Skeletal muscle satellite cell (primary cell): ENCODE measurements at regions not wholly inside any gene's neighbourhood (a gene's known extent, or its start where the extent isn't known, plus 50 kb on each side); places are given as distances from the start of the nearest gene placed in this dataset.
"Not testable (repeated sequence)": the region's sequence is repeated elsewhere in the genome, so short reads cannot be mapped to it uniquely, and the experiment has no call there.

Experiments
- H3K27me3 ChIP-seq: 2 replicates; pipeline ENCODE4 v1.7.0; 2013; ENCODE audit warnings: low read length; ENCODE audit not compliant: control insufficient read depth, insufficient read depth
- H3K36me3 ChIP-seq: 2 replicates; pipeline ENCODE4 v1.7.0; 2013; ENCODE audit warnings: mild to moderate bottlenecking, control low read depth, low read length; ENCODE audit not compliant: insufficient read depth
- H3K4me1 ChIP-seq: 2 replicates; pipeline ENCODE4 v1.7.0; 2013; ENCODE audit warnings: low read length; ENCODE audit not compliant: control insufficient read depth, insufficient read depth
- H3K4me2 ChIP-seq: 2 replicates; pipeline ENCODE4 v1.7.0; 2013; ENCODE audit warnings: mild to moderate bottlenecking, low read length
- H3K4me3 ChIP-seq: 2 replicates; pipeline ENCODE4 v1.7.0; 2013; ENCODE audit warnings: low read length
- H3K9ac ChIP-seq: 2 replicates; pipeline ENCODE4 v1.7.0; 2013; ENCODE audit warnings: mild to moderate bottlenecking, low read depth, low read length, moderate library complexity
- H3K9me3 ChIP-seq: replicated peaks from 2 replicates; pipeline ENCODE4 v1.7.0; 2013; ENCODE audit warnings: mild to moderate bottlenecking, control low read depth, low read length

- Histone ChIP-seq H3K4me3 (no peak overlapping the region), H3K9ac (no peak overlapping the region), H3K4me2 (no peak overlapping the region), H3K27me3 (no peaks in the 10 kb centered on the region), H3K9me3 (no peaks in the 10 kb centered on the region), H3K4me1 (no peaks in the 10 kb centered on the region), H3K36me3 (no peaks in the 10 kb centered on the region)
These were observed 339.6 kb downstream of the NUP35 start for GRCh38 chr2:183463821-183464220.

DNA sequence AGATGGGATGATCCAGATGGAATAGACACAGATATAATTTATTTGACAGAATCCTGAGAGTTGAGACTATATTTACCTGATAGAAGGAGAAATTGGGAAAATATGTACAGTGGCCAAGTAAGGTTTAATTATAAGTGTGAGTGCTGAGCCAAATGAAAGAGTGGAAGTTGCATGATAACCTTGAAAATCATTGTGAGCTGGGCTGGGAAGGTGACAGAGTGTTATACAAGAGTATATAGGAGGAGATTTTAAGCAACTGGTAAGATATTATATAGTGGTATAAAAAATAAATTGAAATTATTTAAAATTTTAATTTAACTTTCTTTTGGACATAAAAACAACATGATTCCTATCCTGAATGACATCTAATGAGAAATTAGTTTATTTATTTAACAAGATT, 340.8 kb downstream of the NUP35 start:
- Histone ChIP-seq H3K4me2 (no peak overlapping the region), H3K36me3 (no peaks in the 10 kb centered on the region), H3K9ac (no peak overlapping the region), H3K4me1 (no peaks in the 10 kb centered on the region), H3K4me3 (no peak overlapping the region), H3K9me3 (no peaks in the 10 kb centered on the region), H3K27me3 (no peaks in the 10 kb centered on the region)

DNA sequence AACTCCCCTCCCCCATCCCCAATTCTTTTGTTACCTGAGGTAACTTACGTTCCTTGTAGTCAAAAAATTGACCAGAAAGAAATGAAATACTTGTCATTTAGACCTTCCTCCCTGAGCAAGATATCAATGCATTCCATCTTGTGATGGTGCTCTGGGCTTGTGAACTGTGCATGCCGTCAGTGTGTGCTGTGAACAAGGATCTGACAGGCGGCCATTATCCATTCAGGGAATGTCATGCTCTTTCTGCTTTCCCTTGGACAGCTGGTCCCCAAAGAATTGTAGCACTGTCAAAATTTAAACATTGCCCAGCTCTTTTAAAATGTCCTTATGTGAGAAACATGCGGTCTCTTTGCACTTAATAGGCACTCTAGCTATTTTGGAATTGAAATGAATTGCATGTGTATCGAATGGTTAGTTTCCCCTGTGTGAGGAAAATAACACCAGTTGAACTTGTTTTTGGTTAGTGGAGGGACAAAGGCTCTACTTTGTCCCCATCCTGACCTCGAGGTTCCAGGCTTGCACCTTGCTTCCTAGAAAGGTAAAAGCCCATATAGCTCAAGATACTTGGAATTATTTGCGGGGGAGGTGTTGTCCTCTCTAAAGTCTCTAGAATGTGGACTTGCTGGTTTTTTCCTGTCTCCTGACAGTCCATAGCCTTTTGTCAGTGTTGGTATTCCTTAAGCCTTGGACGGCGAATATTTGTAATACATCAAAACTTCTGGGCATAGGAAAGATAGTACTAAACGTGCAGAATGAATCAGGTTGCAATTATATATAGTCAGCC, 350.9 kb downstream of the NUP35 start:
- Histone ChIP-seq H3K9ac (no peak overlapping the region), H3K4me1 (no peaks in the 10 kb centered on the region), H3K36me3 (no peaks in the 10 kb centered on the region), H3K9me3 (no peaks in the 10 kb centered on the region), H3K27me3 (no peaks in the 10 kb centered on the region), H3K4me2 (peak overlapping the region; percentile 44), H3K4me3 (no peak overlapping the region)

DNA sequence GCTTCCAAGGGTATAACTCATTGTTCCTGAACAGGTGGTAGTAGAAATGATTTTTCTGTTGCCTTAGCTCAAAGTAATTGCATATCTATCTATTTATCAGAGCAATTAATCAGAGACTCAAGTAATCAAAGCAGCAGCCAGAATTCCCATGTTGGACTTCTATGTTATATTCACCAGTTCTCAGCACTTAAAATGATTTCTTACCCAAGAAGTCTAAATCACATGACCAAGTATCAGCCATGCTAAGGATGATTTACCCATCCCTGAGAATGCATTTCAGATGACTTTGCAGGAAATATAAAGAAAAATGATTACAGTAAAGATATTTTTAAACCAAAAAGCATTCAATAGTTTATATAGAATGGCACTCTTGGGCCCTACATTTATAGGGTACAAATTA, 352.2 kb downstream of the NUP35 start:
- no peak overlapping the region for H3K9ac ChIP-seq
- no peak overlapping the region for H3K4me2 ChIP-seq
- no peaks in the 10 kb centered on the region for H3K36me3 ChIP-seq
- H3K4me3 ChIP-seq, result no peak overlapping the region
- no peaks in the 10 kb centered on the region for H3K9me3 ChIP-seq
- H3K27me3 ChIP-seq, result no peaks in the 10 kb centered on the region
- no peaks in the 10 kb centered on the region for H3K4me1 ChIP-seq

GRCh38 chr2:183477296-183477695, 353.1 kb downstream of the NUP35 start:
- H3K9me3 ChIP-seq, result no peaks in the 10 kb centered on the region
- no peak overlapping the region for H3K9ac ChIP-seq
- H3K27me3 ChIP-seq, result no peaks in the 10 kb centered on the region
- H3K4me3 ChIP-seq, result no peak overlapping the region
- H3K4me2 ChIP-seq, result no peak overlapping the region
- no peaks in the 10 kb centered on the region for H3K36me3 ChIP-seq
- no peaks in the 10 kb centered on the region for H3K4me1 ChIP-seq

DNA sequence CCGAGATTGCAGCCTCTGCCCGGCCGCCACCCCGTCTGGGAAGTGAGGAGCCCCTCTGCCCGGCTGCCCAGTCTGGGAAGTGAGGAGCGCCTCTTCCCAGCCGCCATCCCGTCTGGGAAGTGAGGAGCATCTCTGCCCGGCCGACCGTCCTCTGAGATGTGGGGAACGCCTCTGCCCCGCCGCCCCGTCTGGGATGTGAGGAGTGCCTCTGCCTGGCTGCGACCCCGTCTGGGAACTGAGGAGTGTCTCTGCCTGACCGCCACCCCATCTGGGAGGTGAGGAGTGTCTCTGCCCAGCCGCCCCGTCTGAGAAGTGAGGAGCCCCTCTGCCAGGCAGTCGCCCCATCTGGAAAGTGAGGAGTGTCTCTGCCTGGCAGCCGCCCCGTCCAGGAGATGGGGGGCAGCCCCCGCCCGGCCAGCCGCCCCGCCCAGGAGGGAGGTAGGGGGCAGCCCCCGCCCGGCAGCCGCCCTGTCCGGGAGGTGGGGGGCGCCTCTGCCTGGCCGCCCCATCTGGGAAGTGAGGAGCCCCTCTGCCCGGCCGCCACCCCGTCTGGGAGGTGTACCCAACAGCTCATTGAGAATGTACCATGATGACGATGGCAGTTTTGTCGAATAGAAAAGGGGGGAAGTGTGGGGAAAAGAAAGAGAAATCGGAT, 354.8 kb downstream of the NUP35 start:
- H3K36me3 ChIP-seq, H3K4me3 ChIP-seq, H3K4me1 ChIP-seq, H3K9me3 ChIP-seq, H3K4me2 ChIP-seq, H3K9ac ChIP-seq, H3K27me3 ChIP-seq: not testable (repeated sequence)

- Histone ChIP-seq H3K36me3 (no peaks in the 10 kb centered on the region), H3K27me3 (no peaks in the 10 kb centered on the region), H3K9me3 (no peaks in the 10 kb centered on the region), H3K4me3 (no peak overlapping the region), H3K9ac (no peak overlapping the region), H3K4me1 (no peaks in the 10 kb centered on the region), H3K4me2 (no peak overlapping the region)
These were observed 363.1 kb downstream of the NUP35 start for GRCh38 chr2:183487326-183487725.

- Histone ChIP-seq H3K4me1 (no peaks in the 10 kb centered on the region), H3K4me2 (no peak overlapping the region), H3K27me3 (no peaks in the 10 kb centered on the region), H3K4me3 (no peak overlapping the region), H3K36me3 (no peaks in the 10 kb centered on the region), H3K9ac (no peak overlapping the region), H3K9me3 (no peaks in the 10 kb centered on the region)
These were observed 364.2 kb downstream of the NUP35 start for GRCh38 chr2:183488421-183488820.

- Histone ChIP-seq H3K4me1 (no peaks in the 10 kb centered on the region), H3K4me2 (no peak overlapping the region), H3K4me3 (no peak overlapping the region)
These were observed 366.2 kb downstream of the NUP35 start for GRCh38 chr2:183490489-183490888.

DNA sequence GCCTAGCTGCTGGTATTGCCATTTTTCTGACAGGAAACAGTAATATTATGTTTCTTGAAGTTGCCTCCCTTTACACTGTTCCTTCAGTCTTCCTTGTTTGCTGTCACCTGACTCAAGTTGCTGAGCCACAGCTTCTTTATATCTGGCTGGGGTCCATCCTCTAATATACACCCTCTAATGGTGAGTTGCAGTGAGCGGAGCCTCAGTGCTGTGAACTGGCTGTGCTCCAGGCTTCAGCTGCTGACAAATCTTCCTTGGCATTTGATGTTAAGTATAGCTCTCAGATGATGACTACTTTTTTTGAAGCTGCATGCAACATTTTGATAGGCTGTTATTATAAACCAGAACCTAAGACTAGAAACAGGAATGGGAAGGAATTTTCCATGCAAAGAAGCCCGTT, 366.7 kb downstream of the NUP35 start:
- no peaks in the 10 kb centered on the region for H3K9me3 ChIP-seq

More at GRCh38 chr2:183490489-183490888, 366.2 kb downstream of the NUP35 start:
- Histone ChIP-seq H3K27me3 (no peaks in the 10 kb centered on the region), H3K9ac (no peak overlapping the region), H3K9me3 (no peaks in the 10 kb centered on the region), H3K36me3 (no peaks in the 10 kb centered on the region)

GRCh38 chr2:183493040-183493439, 368.8 kb downstream of the NUP35 start:
- Histone ChIP-seq H3K27me3 (no peaks in the 10 kb centered on the region), H3K4me3 (no peak overlapping the region), H3K4me2 (no peak overlapping the region), H3K4me1 (no peaks in the 10 kb centered on the region), H3K9ac (no peak overlapping the region), H3K9me3 (no peaks in the 10 kb centered on the region), H3K36me3 (no peaks in the 10 kb centered on the region)

More for the DNA sequence above, 366.7 kb downstream of the NUP35 start:
- Histone ChIP-seq H3K27me3 (no peaks in the 10 kb centered on the region), H3K36me3 (no peaks in the 10 kb centered on the region), H3K4me3 (no peak overlapping the region), H3K4me2 (no peak overlapping the region), H3K4me1 (no peaks in the 10 kb centered on the region), H3K9ac (no peak overlapping the region)

DNA sequence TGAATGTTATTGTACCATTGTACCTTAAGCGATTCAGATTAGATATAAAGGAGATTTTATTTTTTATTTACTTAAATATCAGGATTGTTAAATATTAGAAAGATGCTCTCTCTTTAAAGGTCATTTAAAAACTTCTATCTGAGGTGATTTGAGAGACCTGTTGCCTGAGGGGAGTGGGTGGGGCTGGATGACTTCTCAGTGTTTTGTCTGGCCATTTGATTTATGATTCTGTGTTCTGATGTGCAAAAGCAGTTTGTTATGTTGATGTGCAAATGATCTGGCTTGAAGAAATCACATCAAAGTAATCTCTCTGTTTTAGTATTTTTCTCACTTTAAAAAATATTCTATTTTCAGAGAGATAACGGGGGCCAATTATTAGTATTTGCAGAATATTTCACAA, 370.8 kb downstream of the NUP35 start:
- H3K9ac ChIP-seq, result no peak overlapping the region
- H3K27me3 ChIP-seq, result no peaks in the 10 kb centered on the region
- no peak overlapping the region for H3K4me3 ChIP-seq
- H3K4me2 ChIP-seq, result no peak overlapping the region
- H3K9me3 ChIP-seq, result no peaks in the 10 kb centered on the region
- no peaks in the 10 kb centered on the region for H3K4me1 ChIP-seq
- no peaks in the 10 kb centered on the region for H3K36me3 ChIP-seq
